Erythroblast (primary cell): ENCODE measurements at regions not wholly inside any gene's neighbourhood (a gene's known extent, or its start where the extent isn't known, plus 50 kb on each side); places are given as distances from the start of the nearest gene placed in this dataset.

Experiments used
- GATA1 ChIP-seq: IDR thresholded peaks from 2 replicates; pipeline ENCODE4 v1.6.1; 2011; ENCODE audit warnings: low read depth, mild to moderate bottlenecking, control low read depth, low read length, moderate library complexity
- POLR2A ChIP-seq: IDR thresholded peaks from 2 replicates; pipeline ENCODE4 v1.6.1; 2011; ENCODE audit warnings: mild to moderate bottlenecking, low read length

DNA sequence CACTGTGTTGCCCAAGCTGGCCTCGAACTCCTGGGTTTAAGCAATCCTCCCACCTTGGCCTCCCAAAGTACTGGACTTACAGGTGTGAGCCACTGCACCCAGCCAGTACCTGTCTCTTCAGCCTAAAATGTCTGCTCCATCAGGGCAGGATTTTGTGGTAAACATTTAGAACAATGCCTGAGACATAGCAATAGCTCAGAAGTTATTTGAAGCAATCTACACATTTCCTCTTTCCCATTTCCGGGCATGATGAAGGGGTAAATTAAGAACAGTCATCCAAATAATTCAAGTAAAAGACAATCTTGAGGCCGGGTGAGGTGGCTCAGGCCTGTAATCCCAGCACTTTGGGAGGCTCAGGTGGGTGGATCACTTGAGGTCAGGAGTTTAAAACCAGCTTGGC, 69.0 kb upstream of the ZNF217 start:
- TF ChIP-seq POLR2A, result no peak
- no peak for TF ChIP-seq GATA1
